DMS53 (cell line): ENCODE measurements at regions not wholly inside any gene's neighbourhood (a gene's known extent, or its start where the extent isn't known, plus 50 kb on each side); places are given as distances from the start of the nearest gene placed in this dataset.

Source experiments
- DNase-seq: peaks from one replicate; lab custom pipeline; 2025; lab: John Stamatoyannopoulos, UW

DNA sequence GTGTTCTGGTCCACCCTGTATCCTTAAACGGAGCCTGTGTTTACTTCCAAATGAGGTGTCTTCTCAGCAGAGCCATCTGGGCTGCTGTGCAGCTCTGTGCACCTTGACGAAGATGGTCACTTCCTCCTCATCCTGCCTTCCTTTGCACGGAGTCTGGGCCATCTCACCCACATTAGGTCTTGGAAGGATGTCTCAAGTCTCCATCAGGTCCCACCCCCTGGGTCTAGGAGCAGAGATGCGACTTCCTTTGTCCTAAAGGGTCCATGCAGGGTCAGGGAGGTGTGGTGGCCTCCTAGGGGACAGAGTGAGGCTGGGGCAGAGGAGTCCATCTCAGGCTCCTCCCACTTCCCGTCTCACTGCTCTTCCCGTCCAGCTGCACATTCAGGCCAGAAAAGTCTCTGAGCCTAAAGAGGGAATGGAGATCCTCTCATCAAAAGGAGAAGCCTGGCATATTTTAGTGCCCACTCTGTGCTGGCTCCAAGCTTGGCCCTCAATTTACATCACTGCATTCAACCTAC, 209.2 kb downstream of the MATN1 start:
- DNase-seq: no peak

DNA sequence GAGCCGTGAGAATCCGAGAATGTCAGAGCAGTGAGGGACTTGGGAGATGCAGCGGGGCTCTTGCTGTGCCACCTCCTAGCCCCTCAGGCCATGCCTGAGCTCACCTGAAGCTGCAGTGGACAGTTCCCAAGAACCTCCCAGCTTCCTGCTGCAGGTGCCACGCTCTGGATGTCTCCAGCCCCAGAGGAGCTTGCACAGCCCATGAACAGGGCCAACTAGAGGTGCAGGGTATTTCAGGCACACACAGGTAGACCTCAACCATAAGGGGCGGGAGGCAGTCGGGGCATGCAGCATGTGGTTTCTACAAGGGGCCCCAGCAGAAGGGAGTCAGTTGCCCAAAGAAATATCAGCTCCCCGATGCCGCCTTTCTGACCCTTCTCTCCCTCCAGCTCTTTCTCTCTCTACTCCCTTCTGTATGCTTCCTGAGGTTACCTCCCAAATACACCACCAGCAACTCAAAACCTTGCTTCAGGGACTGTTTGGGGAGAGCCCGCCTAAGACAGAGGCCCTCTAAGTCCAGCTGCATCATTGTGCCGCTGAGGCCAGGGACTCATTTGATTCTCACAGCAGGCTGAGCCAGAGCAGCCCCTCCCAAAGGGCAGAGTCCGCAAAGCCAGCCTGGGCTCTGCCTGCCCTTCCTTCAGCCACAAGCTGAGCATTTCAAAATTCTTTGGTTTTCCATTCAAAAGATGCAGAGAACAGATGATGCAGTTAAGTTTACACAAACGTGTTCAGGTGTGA, 209.8 kb downstream of the MATN1 start:
- DNase-seq: no peak

DNA sequence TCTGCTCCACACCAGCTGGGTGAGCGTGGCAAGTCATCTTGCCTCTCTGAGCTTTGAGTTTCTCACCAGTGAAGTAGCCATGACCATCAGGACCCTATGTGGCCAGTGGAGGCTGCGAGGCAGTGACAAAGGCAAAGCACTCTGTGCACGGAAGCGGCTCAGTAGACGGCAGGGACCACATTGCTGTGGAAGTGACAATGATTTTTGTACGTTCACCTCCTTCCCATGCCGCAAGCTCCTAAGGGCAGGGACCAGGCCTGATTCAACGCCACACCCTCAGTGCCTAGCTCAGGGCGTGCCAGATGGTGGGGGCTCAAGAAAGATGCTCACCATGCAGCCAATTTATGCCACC, 210.5 kb downstream of the MATN1 start:
- no peak for DNase-seq

DNA sequence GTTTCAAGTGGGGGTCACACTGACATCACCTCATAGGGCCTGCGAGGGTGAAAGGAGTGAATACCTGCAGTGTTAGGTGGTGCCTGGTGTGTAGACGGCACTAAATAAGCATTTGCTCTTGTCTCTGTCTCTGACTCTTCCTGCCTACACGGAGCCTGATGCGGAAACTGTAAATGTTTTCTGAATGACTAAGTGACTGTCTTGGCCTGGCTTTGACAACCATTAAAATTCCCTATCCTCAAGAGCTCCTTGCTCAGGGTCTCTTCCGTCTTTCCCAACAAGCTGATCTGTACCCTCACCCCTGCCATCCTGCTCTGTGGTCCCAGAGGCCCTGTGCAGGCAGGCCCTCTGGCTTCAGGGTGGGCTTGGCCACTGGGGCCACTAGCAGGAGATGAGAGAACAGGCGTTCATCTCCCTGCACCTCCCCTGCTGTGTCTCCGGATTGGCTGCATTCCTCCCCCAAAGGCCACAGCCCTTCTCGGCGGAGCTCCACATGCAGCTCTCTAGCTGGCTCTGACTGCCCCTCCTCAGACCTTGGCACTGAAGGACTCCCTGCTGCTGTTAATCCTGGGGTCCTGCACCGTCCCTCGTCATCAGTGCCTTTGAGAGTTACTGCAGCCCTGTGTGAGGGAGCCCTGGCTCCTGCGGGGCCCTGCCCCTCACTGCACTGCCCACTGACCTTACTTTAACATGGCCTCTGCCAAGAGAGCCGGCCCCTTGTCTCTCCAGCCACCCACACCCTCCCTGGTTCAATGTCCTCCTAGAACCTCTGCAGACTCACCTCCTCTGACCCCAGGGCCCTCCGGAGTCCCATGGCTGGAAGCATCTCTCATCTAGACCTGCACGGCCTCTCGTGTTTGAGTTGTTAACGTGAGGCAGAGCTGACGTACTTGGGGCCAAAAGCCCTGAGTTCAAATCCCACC, 211.1 kb downstream of the MATN1 start:
- DNase-seq: no peak

DNA sequence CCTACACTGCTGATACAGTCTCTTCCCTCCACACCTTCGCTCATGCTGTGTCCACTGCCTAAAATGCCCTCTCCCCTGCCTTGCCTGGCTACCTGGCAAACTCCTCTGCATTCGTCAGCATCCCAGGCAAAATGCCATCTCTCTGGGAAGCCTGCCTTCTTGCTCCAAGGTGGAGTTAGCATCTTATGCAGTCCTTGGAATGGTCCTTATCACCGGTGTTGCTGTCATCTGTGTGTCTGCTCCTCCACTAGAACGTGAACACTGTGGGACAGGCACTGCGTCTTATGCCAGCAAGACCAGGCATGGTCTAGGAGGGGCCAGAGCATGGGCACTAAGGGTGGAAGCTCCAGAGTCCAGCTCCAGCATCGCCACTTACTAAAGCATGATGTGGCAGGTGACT, 211.8 kb downstream of the MATN1 start:
- DNase-seq: no peak

DNA sequence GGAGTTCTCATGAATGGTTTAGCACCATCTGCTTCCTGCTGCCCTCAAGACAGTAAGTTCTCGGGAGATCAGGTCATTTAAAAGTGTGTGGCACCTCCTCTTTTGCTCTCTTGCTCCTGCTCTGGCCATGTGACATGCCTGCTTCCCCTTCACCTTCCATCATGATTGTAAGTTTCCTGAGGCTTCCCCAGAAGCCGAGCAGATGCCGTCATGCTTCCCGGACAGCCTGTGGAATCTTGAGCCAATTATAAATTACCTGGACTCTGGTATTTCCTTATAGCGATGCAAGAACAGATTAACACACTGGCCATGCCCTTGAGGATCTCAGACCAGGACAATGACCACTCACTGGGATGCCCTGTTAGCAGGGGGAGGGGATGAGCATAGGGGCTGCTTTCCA, 212.3 kb downstream of the MATN1 start:
- DNase-seq: no peak

DNA sequence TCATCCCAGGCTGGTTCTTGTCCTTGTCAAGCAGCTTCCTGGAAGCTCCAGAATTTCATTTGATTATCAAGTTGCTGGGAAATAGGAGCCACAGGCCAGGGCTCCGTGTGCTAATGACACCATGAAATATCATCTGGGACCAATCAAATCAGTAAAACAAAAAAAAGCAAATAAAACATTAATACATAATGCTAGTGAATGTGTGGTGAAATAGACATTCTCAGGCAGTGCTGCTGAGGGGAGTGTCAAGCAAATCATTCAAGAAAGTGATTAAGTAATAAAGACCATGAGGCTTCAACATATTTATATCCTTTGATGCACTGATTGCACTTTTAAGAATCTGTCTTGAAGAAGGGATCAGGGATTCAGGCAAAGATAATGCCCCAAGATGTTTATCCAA, 213.7 kb downstream of the MATN1 start:
- no peak for DNase-seq

DNA sequence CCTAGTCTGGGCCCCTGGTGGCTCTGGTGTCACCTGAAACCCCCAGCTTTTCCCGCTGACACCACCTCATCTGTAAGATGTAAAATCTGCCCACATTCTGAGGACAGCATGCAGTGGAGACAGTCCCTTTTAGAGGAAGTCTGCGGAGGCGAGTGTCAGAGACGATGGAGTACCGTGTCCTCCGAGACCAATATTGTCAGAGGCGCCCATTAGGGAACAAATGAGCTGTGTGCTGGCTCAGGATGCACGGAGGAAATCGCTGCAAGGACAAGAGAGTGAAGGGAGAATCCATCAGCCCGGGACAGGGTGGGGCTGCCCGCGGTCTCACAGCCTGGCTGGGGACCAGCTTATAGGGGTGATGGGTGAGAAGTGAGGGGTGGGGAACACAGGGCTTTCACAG, 214.8 kb downstream of the MATN1 start:
- DNase-seq: no peak

DNA sequence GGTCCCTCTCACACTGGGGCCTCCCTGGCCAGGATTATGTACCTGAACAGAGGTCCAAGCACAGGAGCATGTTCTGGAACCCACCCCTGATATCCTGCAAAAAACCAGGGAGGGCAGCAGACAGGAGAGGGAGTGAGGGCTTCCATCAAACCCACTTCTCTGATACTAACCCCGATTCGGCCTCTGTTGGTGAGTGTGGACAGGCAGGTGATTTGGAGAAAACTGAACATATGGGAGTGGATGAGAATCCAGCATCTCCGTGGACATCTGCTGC, 215.3 kb downstream of the MATN1 start:
- DNase-seq: no peak

DNA sequence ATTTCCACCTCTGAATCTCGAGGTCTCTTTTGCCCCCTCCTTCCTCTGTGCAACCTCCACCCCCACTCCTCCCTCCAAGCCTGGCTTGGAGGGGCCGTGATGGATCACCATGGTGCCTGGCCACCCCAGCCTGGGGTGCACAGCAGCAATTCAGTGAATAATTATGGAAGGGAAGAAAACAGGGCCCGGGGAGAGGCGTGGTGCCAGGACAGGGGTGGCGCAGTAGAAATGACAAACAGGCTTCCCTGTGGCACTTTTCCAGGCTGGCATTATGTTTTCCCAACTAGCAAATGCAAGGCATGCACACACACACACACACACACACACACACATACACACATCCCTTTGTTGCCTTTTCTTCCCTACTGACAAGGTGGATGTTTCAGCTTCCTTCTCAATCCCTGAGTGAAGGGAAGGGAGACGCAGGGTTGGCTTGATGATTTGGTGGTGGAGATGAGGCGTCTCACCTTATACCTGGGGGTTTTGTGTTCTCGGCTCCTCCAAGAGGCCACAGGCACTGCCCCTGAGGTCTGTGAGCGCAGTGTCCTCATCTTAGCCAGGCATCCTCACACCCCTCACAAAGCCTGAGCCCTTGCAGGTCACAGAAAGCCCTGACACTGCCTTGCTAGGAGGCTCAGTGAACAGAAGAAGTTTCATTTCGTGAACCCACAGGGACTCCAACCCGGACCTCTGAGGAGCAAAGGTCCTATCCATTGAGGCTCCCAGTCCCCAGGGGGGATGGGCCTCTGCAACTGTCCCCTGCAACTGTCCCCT, 215.8 kb downstream of the MATN1 start:
- DNase-seq: no peak

DNA sequence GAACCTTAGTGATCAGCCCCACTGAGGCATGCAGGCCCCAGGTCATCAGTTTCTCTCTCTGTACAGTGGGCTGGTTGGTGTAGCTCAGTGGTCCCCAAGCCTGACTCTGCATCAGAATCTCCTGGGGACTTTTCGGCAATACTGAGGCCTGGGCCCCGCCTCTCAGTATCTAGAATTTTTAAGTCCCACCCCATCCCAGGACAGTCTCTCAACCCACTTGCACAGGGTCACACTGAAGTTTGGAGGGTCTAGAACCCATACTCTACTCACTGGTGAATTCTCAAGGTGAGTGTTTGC, 216.4 kb downstream of the MATN1 start:
- DNase-seq: no peak

DNA sequence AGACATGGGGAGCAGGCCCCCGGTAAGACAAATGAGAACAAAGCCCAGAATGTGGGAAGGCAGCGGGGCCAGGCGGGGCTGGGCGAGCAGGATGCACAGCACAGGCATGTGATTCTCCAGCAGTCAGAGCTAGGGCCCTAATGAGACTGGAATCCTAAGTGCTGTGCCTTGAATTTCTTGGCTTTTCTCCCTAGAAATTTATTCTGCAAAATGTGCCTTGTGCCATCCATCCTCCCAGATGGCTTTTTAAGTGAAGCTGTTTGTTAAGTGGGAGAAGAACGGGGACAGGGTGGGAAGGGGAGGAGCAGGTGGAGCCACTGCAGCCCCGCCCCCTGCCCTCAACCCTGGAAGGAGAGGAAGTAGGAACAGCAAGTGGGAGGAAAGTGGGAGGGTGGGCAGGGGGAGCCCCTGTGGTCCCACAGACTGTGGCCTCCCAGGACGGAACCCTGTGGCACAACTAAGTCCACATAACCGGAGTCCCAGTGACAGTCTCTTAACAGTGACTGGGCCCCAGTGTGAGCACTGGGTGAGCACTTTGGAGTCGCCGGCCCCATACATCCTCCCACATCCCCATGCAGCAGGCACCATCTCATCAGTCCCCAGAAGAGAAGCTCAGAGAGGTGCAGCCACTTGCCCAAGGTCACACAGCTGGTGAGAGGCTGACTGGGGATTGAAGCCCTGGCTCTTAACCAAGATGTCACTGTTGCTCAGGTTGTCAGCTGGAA, 216.9 kb downstream of the MATN1 start:
- DNase-seq: no peak

DNA sequence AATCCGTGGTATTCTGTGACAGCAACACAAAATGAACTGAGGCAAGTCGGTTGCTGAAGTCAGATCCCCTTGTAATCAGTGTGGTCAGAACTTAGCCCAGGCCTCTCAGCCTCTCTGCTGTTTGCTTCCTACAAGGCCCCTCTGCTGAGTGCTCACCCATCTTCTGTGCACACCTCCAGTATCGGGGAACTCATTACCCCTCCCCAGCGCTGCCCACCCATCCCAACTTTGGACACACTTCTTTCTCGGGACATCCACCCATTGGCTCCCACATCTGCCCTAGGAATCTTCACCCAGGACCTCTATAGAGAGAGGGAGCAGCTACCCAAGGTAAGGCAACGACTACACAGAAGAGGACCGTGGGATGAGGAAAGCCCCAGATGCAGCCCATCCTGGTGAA, 217.5 kb downstream of the MATN1 start:
- DNase-seq: no peak

DNA sequence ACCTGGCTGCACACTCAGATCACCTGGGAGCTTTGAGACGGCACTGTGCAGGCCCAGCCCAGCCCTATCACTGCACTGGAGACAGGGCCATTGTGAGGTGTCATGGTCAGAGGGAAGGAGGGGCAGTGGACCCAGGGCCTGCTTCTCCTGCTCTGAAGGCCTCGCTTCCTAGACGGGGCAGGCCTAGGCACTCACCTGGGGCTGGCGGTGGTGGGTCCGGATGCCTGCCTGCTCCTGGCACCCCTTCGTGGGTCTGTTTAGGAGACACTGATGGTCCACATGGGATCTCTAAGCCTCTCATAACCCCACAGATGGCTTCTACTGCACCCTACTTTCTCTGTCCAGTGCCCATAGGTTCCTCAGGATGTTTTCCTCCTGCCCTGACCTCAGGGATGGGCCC, 230.9 kb downstream of the MATN1 start:
- no peak for DNase-seq

DNA sequence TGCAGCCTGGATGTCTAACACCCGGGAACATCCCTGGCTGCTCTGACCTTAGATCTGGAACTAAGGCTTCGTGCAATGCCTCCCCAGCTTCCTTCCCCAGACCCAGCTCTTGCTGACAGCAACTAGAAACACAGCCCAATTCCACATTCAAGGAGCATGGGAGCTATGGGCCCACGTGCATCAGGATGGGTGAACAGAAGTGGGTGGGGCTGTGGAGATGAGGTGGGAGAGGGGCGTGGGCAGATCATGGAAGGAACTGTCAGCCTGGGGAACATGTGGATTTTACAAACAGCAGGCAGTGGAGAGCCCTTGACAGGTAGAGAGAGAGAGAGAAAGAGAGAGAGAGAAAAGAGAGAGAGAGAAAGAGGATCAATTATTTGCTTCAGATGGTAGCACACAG, 231.6 kb downstream of the MATN1 start:
- no peak for DNase-seq

DNA sequence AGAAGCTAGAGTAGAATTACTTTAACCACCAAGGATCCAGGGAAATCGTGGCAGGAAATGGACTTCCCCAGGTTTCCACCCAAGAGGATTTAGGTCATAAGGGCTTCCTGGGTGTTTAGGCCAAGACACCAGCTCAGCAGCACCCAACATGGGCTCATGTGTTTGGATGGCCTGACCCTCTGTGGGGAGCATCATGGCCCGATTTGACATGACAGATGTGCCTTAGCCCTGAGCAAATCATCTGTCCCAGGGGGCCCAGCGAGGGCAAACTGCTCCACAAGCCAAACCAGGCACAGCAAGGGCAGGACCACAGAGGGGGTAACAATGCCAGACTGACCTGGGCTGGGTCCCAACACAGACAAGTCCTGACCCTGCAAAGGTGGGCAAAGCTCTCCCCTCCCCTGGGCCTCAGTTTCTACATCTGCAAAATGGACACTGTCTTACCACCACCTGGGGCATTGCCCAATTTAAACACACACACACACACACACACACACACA, 232.8 kb downstream of the MATN1 start:
- DNase-seq: no peak

DNA sequence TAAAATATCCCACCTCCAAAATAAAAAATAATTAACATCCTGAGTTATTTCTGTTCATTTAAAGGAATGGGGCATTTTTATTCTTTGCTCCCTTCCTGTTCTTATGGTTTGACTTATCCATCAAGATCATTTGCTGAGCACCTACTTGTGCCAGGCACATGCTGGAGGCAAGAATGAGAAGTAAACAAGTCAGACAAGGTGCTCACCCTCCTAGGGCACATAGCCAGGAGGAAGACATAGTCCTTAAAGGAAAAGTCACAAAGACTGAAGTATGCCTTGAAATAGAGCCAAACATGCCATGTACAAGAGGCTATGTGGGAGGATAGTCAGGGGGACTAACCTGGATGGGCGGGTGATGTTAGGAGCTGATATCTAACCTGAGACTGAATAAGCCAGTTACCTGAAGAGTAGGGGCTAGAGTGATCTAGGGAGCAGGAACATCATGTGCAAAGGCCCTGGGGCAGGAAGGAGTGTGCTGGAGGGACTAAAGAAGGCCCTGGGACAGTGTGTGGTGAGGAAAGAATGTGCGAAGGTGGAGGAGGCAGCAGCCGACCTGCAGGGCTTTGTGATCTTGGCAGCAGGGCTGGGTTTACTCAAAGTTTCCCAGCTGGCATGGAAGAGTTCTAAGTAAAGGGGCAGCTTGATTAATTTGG, 233.5 kb downstream of the MATN1 start:
- DNase-seq: no peak

DNA sequence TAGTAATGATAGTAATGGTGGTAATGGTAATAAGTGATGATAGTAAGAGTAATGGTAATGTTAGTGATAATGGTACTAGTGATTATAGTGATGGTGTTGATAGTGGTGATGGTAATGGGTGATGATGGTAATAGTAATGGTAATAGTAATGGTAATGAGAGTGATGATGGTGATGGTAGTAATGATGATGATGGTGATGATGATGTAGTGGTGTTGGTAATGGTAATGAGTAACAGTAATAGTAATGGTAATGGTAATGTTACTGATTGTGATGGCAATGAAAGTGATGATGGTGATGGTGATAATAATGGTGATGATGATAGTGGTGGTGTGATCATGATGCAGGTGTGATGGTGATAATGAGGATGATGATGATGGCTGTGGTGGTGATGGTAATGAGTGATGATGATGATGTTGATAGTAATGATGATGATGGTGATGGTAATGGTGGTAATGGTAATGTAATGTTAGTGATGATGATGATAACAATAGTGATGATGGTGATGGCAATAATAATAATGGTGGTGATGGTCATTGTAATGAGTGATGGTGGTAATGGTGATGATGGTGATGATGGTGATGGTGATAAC, 235.0 kb downstream of the MATN1 start:
- no peak for DNase-seq

DNA sequence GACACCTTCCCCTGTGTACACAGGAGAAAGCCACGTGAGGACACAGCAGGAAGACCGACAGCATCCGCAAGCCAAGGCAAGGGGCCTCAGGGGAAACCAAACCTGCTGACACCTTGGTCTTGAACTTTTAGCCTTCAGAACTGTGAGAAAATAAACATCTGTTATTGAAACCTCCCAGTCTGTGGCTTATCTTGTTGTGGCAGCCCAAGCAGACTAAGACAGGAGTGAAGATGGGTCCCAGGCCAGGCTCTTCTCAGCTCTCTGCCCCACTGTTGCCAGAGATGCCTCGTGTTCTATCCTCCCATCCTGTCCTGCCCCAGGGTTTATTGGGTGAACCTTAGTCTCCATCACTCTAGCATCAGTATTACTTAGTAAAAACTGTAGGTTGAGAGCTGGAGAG, 236.3 kb downstream of the MATN1 start:
- no peak for DNase-seq

DNA sequence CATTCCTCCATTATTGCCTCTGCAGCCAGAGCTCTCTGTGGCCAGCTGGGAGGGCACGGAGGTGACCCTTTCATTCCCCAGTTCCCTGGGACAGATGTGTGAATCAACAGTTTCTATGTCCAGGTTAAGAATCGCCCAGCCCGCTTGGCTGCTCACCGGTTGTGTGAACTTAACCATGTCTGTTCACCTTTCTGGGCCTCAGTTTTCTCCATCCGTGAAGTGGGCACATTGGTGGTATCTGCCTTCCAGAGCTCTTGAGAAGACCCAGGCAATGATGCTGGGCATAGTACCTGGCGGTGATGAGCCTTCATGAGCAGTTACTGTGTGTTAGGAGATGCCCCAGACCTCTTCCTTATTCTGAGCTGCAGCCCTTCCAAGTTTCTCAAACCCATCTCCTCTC, 238.3 kb downstream of the MATN1 start:
- no peak for DNase-seq

DNA sequence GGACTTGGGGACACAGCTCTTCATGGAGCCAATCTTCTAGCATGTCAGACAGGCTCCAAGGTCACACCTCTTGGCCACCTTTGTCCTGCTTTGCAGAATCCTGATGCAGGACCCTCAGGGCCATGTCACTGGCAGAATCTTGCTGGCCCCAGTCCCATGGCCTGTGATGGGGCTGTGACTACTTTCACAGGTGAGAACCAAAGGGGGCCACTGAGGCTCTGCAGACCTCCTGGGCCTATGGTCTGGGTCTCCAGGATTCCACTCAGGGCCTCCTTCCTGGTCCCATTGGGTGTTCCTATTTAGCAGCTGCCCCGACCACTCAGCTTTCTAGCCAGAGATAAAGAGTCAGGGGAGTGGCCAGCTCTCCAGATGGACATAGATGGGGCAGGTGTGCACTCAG, 238.7 kb downstream of the MATN1 start:
- no peak for DNase-seq
